ENCODE measurements at regions not wholly inside any gene's neighbourhood (a gene's known extent, or its start where the extent isn't known, plus 50 kb on each side); places are given as distances from the start of the nearest gene placed in this dataset.

DNA sequence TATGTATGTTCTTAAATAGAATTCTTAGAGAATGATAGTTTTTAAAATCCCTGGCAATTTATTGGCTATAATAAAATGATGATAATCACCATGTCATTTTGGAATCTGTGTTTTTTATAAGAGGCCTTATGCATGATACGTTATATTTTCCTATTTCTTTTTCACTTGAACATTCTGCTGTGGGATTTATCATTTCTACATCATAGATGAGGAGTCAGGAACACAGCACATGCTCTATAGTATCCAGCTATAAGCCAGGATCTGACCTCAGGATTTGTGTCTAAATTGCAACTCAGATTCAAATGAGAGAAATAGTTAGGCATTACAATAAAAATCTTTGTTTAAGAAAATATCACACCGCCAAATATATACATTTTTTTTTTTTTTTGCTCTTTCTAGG lies 928.0 kb downstream of the EFNB2 start (continued):
- TF ChIP-seq, protein P1, sequence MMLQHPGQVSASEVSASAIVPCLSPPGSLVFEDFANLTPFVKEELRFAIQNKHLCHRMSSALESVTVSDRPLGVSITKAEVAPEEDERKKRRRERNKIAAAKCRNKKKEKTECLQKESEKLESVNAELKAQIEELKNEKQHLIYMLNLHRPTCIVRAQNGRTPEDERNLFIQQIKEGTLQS (IDR thresholded peaks at IDR 0.05; ENCODE audit: insufficient read depth, low read depth, low read length), result no peak
- TF ChIP-seq CBX5 (IDR thresholded peaks at IDR 0.05; ENCODE audit: low read depth, low read length) (no peak), SIRT6 (IDR thresholded peaks at IDR 0.05; ENCODE audit: low read length) (no peak)
